SK-N-SH treated with all-trans-retinoic acid at 6 μM for 48 hours (cell line): ENCODE measurements at regions not wholly inside any gene's neighbourhood (a gene's known extent, or its start where the extent isn't known, plus 50 kb on each side); places are given as distances from the start of the nearest gene placed in this dataset.

Experiments
- ATAC-seq: fragments of 200-7000 bp; cut with Tn5 transposase; 3 replicates; pipeline ENCODE4 v1.9.1; 2020; ENCODE audit warnings: mild to moderate bottlenecking, moderate library complexity
- BACH2 ChIP-seq: fragments of 250-450 bp; sonication (Bioruptor Pico); IDR thresholded peaks from 2 replicates; pipeline ENCODE4 v1.9.0; 2021; ENCODE audit warnings: mild to moderate bottlenecking, borderline replicate concordance
- CSRNP3 ChIP-seq: fragments of 250-450 bp; sonication (Bioruptor Pico); IDR thresholded peaks from 2 replicates; pipeline ENCODE4 v1.5.1; 2021; ENCODE audit warnings: mild to moderate bottlenecking, moderate library complexity
- GLIS3 ChIP-seq: fragments of 250-450 bp; sonication (Bioruptor Pico); IDR thresholded peaks from 2 replicates; pipeline ENCODE4 v1.5.0; 2020; ENCODE audit warnings: mild to moderate bottlenecking, moderate library complexity
- ISL1 ChIP-seq: fragments of 250-450 bp; sonication (Bioruptor Pico); IDR thresholded peaks from 2 replicates; pipeline ENCODE4 v2.1.2; 2022; ENCODE audit warnings: mild to moderate bottlenecking, moderate library complexity
- OSR1 ChIP-seq: fragments of 250-450 bp; sonication (Bioruptor Pico); IDR thresholded peaks from 2 replicates; pipeline ENCODE4 v1.8.0; 2022; ENCODE audit warnings: moderate library complexity, mild to moderate bottlenecking, inconsistent platforms
- PATZ1 ChIP-seq: fragments of 250-450 bp; sonication (Bioruptor Pico); IDR thresholded peaks from 2 replicates; pipeline ENCODE4 v1.8.0; 2020; ENCODE audit warnings: mild to moderate bottlenecking, moderate library complexity, borderline replicate concordance
- RARB ChIP-seq: fragments of 250-450 bp; sonication (Bioruptor Pico); IDR thresholded peaks from 2 replicates; pipeline ENCODE4 v1.8.0; 2021; ENCODE audit warnings: mild to moderate bottlenecking, moderate library complexity
- SNAI2 ChIP-seq: fragments of 250-450 bp; sonication (Bioruptor Pico); IDR thresholded peaks from 2 replicates; pipeline ENCODE4 v1.5.0; 2020; ENCODE audit warnings: mild to moderate bottlenecking, moderate library complexity
- TOX ChIP-seq: fragments of 250-450 bp; sonication (Bioruptor Pico); IDR thresholded peaks from 2 replicates; pipeline ENCODE4 v1.8.0; 2021; ENCODE audit warnings: mild to moderate bottlenecking, moderate library complexity, borderline replicate concordance
- ZFP3 ChIP-seq: fragments of 250-450 bp; sonication (Bioruptor Pico); IDR thresholded peaks from 2 replicates; pipeline ENCODE4 v1.5.0; 2020; ENCODE audit warnings: mild to moderate bottlenecking, moderate library complexity
- ZFP30 ChIP-seq: fragments of 450-650 bp; formaldehyde crosslinking; IDR thresholded peaks from 2 replicates; pipeline ENCODE4 v1.5.0; 2022; ENCODE audit warnings: mild to moderate bottlenecking, moderate library complexity
- ZNF70 ChIP-seq: fragments of 450-650 bp; formaldehyde crosslinking; IDR thresholded peaks from 2 replicates; pipeline ENCODE4 v1.5.0; 2020; ENCODE audit warnings: mild to moderate bottlenecking, moderate library complexity
- ZNF8 ChIP-seq: fragments of 450-650 bp; formaldehyde crosslinking; IDR thresholded peaks from 2 replicates; pipeline ENCODE4 v1.5.0; 2020; ENCODE audit warnings: mild to moderate bottlenecking, moderate library complexity
- TF ChIP-seq, protein P1 (sequence below): fragments of 250-450 bp; sonication (Bioruptor Pico); IDR thresholded peaks from 2 replicates; pipeline ENCODE4 v1.8.0; 2021; ENCODE audit warnings: low read depth, mild to moderate bottlenecking, moderate library complexity, borderline replicate concordance
- TF ChIP-seq, protein P2 (sequence below): fragments of 250-450 bp; sonication (Bioruptor Pico); IDR thresholded peaks from 2 replicates; pipeline ENCODE4 v1.5.0; 2020; ENCODE audit warnings: mild to moderate bottlenecking, moderate library complexity

DNA sequence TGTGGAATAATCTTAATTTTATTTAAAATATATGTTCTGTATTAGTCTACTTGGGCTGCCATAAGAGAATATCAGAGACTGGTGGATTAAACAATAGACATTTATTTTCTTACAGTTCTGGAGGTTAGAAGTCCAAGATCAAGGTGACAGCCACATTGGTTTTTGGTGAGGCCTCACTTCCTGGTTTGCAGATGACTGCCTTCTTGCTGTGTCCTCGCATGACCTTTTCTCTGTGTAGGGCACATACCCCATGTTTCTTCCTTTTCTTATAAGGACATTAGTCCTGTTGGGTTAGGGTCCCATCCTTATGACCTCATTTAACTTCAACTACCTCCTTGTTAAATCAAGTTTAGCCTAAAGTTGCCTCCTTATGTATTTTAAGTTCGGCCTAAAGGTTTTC is 202.7 kb upstream of the MPPED2 start (continued):
- TF ChIP-seq, protein P1, sequence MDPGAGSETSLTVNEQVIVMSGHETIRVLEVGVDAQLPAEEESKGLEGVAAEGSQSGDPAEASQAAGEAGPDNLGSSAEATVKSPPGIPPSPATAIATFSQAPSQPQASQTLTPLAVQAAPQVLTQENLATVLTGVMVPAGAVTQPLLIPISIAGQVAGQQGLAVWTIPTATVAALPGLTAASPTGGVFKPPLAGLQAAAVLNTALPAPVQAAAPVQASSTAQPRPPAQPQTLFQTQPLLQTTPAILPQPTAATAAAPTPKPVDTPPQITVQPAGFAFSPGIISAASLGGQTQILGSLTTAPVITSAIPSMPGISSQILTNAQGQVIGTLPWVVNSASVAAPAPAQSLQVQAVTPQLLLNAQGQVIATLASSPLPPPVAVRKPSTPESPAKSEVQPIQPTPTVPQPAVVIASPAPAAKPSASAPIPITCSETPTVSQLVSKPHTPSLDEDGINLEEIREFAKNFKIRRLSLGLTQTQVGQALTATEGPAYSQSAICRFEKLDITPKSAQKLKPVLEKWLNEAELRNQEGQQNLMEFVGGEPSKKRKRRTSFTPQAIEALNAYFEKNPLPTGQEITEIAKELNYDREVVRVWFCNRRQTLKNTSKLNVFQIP (CRISPR knock-in tag): no peak
- TF ChIP-seq GLIS3 (CRISPR knock-in tag) (no peak), ISL1 (CRISPR knock-in tag) (no peak)

DNA sequence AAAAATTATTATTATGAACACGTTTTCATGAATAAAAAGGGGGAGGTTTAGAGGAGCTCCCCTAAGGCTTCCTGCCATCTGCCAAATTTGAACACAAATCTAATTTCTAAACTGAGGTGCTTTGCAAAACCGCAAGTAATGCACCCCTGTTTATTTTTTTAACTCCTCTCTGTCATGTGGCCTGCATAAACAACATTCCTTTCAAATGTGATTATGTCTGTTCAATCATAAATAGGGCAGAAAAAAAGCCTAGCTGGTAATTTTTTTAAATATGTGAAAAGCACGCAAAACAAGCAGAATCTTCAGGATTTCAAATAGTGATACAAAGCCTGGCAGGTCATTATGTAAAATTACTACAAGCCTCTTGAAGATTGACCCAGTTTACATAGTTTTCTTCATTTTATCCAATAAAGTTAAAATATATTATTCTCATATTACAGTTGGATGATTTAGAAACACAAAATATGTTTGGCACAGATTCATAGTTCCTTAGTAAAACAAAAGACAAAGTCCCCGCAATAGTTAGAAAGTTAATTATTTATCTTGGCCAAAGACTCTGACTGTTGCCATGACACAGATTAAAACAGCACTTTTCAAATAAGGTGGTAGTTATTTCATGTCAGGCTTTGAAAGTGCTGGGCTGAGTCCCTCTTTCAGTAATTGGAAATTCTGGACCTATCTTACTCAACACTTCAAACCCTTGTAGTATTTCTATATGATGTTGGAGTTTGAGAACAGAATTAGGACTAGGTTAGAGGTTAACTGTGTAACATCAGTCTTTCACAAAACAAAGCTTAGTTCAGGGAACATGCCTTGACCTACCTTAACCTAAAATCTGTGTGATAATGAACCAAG is 200.3 kb upstream of the MPPED2 start:
- TF ChIP-seq TOX (CRISPR knock-in tag) (no peak), ZNF70 (CRISPR knock-in tag) (no peak), RARB (CRISPR knock-in tag) (no peak), ZFP3 (CRISPR knock-in tag) (no peak), SNAI2 (no peak)
- TF ChIP-seq, all 23 proteins: peak for 0
- no peak for ATAC-seq

DNA sequence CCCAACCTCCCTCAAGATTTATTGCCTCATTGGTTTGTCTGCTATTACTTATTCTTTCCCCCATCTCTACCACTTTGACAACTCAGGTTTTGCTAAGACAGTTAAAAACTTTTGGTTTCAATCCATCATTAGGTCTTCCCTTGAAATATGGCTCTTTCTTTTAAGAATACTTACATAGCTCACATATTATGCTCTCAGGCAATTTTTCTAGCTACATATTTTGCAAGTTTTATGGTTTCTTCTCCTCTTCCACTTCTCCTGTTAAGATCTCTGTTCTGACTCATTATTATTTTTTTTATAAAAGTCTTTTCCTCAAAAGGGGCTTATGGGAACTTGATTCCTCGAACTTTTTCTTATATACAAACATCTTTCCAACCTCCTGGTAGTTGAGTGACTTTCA is 192.4 kb upstream of the MPPED2 start:
- TF ChIP-seq ZFP30 (CRISPR knock-in tag): no peak
- no peak for TF ChIP-seq OSR1 (CRISPR knock-in tag)
- TF ChIP-seq, protein P1 (CRISPR knock-in tag): no peak
- no peak for TF ChIP-seq ZNF70 (CRISPR knock-in tag)
- no peak for TF ChIP-seq BACH2 (CRISPR knock-in tag)
- TF ChIP-seq, protein P2, sequence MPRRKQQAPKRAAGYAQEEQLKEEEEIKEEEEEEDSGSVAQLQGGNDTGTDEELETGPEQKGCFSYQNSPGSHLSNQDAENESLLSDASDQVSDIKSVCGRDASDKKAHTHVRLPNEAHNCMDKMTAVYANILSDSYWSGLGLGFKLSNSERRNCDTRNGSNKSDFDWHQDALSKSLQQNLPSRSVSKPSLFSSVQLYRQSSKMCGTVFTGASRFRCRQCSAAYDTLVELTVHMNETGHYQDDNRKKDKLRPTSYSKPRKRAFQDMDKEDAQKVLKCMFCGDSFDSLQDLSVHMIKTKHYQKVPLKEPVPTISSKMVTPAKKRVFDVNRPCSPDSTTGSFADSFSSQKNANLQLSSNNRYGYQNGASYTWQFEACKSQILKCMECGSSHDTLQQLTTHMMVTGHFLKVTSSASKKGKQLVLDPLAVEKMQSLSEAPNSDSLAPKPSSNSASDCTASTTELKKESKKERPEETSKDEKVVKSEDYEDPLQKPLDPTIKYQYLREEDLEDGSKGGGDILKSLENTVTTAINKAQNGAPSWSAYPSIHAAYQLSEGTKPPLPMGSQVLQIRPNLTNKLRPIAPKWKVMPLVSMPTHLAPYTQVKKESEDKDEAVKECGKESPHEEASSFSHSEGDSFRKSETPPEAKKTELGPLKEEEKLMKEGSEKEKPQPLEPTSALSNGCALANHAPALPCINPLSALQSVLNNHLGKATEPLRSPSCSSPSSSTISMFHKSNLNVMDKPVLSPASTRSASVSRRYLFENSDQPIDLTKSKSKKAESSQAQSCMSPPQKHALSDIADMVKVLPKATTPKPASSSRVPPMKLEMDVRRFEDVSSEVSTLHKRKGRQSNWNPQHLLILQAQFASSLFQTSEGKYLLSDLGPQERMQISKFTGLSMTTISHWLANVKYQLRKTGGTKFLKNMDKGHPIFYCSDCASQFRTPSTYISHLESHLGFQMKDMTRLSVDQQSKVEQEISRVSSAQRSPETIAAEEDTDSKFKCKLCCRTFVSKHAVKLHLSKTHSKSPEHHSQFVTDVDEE (CRISPR knock-in tag): no peak
- ATAC-seq: no peak

DNA sequence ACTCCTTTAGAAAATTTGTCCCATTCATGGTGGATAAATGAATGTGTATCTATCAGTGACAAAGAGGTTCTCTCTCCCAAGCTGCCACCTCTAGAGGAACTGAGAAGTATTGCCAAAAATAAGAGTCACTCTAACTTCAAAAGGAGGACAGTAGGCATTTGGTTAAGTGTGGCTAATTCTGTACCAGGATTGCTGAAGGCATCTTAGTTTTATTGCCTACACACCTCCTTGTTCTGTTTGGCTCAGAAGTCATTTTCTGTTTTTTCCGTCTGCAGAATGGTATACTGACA is 189.0 kb upstream of the MPPED2 start:
- TF ChIP-seq CSRNP3 (CRISPR knock-in tag) (no peak), GLIS3 (CRISPR knock-in tag) (no peak), ZFP3 (CRISPR knock-in tag) (no peak), PATZ1 (CRISPR knock-in tag) (no peak), BACH2 (CRISPR knock-in tag) (no peak), TOX (CRISPR knock-in tag) (no peak), ZNF8 (CRISPR knock-in tag) (no peak)
- TF ChIP-seq, protein P1 (CRISPR knock-in tag): no peak
- ATAC-seq: no peak
